Gastrocnemius medialis (tissue), 4 donors: ENCODE measurements at regions not wholly inside any gene's neighbourhood (a gene's known extent, or its start where the extent isn't known, plus 50 kb on each side); places are given as distances from the start of the nearest gene placed in this dataset.

ENCODE experiments used
- ATAC-seq, 2 donors: fragments of 150-250 bp; one replicate each; pipeline ENCODE4 v1.9.1; 2016
- DNase-seq, 2 donors: peaks; one replicate each; pipeline ENCODE4 v3.0.0-alpha.2; 2019
- H3K27ac ChIP-seq, 4 donors: fragments of 200-600 bp; sonication (generic); 1 replicate in 1 of 4; 2 replicates in 3 of 4; pipeline ENCODE4 v1.5.1; 2016 to 2018; ENCODE audit warnings: mild to moderate bottlenecking in 2 of 4, moderate library complexity in 1 of 4
- H3K27me3 ChIP-seq, 3 donors: fragments of 200-600 bp; sonication (generic) in 2 of 3; 1 replicate in 1 of 3; 2 replicates in 2 of 3; pipeline versions ENCODE4 v1.5.1 to v1.6.0; 2016 to 2019; ENCODE audit warnings: mild to moderate bottlenecking in 1 of 3, moderate library complexity in 1 of 3
- H3K36me3 ChIP-seq, 2 donors: fragments of 200-600 bp; sonication (generic) in 1 of 2; one replicate each; pipeline ENCODE4 v1.5.1; 2017 to 2018
- H3K4me1 ChIP-seq, 2 donors: fragments of 200-600 bp; sonication (generic) in 1 of 2; one replicate each; pipeline ENCODE4 v1.5.1; 2016 to 2017; ENCODE audit warnings: mild to moderate bottlenecking in 2 of 2
- H3K4me3 ChIP-seq, 4 donors: fragments of 200-600 bp; sonication (generic) in 3 of 4; 1 replicate in 1 of 4; 2 replicates in 3 of 4; pipeline ENCODE4 v1.5.1; 2016 to 2019; ENCODE audit warnings: mild to moderate bottlenecking in 2 of 4
- H3K9me3 ChIP-seq, 3 donors: fragments of 200-600 bp; sonication (generic) in 2 of 3; 1 replicate in 1 of 3; 2 replicates in 2 of 3; pipeline ENCODE4 v1.5.1; 2016 to 2019
- POLR2A ChIP-seq, 2 donors: fragments of 450-650 bp; IDR thresholded peaks; one replicate each; pipeline ENCODE4 v1.6.1; 2017; ENCODE audit warnings: antibody characterized with exemption in 2 of 2, mild to moderate bottlenecking in 2 of 2, moderate library complexity in 2 of 2
- in situ Hi-C, 4 donors: fragments of 200-750 bp; cut with MboI; loops; one replicate each; pipeline versions ENCODE4 v1.15.0 to v1.8.0; 2017; ENCODE audit warnings: low sequenced_read_pairs in 4 of 4
- intact Hi-C: fragments of 100-400 bp; cut with DNase I; formaldehyde crosslinking; loops from one replicate; pipeline ENCODE4 v1.15.1; 2023; ENCODE audit warnings: low total_unique reads
- TF ChIP-seq, protein P1 (sequence below), 5 experiments: fragments of 450-650 bp in 3 of 5; fragments of 200-600 bp in 2 of 5; sonication (generic) in 2 of 5; IDR thresholded peaks in 4 of 5; conservative IDR thresholded peaks in 1 of 5; 1 replicate in 4 of 5; 2 replicates in 1 of 5; pipeline ENCODE4 v1.5.1; 2016 to 2019; ENCODE audit warnings: antibody characterized with exemption in 5 of 5, mild to moderate bottlenecking in 3 of 5, moderate library complexity in 3 of 5

DNA sequence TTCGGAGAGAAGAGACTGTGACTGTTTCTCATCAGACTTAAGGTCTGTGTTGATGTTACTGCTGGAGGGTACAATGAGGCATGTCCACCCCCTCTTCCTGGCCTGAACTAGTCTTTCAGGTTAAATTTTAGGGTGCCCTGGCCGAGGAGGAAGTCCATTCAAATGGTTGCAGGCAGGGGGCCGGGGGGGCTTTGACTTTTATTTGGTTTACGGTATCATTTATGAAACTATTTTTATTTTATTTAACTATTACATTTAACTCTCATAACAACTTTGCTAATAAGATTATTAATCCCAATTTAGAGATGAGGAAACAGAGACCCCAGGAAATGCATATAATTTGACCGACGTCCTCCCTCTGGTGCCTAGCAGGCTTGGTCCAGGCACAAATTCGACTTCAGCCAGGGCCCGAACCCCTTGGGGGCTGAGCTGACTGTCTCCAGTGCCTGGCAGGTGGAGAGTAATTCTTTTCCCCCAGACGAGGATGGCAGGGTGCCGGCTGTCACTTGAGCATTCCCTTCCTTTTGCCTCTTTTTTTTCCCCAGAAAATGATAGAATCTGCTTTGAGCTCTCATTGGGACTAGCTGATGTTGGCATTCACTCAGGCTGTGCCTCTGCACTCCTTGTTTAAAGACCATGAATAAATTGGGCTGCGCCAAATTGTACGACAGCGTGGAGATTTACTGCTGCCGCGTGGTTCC lies 255.3 kb upstream of the SALL3 start:
- ATAC-seq = no peak
- intact Hi-C loops (no loop called here), in situ Hi-C loops (no loop called here)
- Histone ChIP-seq H3K4me3 (no peak overlapping the region), H3K4me1 (no peaks in the 10 kb centered on the region), H3K36me3 (no peaks in the 10 kb centered on the region), H3K9me3 (no peaks in the 10 kb centered on the region), H3K27me3 (peaks cover 2 to 6% (median 5%) of the 10 kb centered on the region in 3 donors), H3K27ac (no peak overlapping the region)
- TF ChIP-seq POLR2A (IDR thresholded peaks at IDR 0.05) = no peak
- TF ChIP-seq, protein P1, sequence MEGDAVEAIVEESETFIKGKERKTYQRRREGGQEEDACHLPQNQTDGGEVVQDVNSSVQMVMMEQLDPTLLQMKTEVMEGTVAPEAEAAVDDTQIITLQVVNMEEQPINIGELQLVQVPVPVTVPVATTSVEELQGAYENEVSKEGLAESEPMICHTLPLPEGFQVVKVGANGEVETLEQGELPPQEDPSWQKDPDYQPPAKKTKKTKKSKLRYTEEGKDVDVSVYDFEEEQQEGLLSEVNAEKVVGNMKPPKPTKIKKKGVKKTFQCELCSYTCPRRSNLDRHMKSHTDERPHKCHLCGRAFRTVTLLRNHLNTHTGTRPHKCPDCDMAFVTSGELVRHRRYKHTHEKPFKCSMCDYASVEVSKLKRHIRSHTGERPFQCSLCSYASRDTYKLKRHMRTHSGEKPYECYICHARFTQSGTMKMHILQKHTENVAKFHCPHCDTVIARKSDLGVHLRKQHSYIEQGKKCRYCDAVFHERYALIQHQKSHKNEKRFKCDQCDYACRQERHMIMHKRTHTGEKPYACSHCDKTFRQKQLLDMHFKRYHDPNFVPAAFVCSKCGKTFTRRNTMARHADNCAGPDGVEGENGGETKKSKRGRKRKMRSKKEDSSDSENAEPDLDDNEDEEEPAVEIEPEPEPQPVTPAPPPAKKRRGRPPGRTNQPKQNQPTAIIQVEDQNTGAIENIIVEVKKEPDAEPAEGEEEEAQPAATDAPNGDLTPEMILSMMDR (IDR thresholded peaks at IDR 0.05 in 4 of 5, conservative IDR thresholded peaks at IDR 0.05 in 1 of 5) = no peak
- DNase-seq = no peak

DNA sequence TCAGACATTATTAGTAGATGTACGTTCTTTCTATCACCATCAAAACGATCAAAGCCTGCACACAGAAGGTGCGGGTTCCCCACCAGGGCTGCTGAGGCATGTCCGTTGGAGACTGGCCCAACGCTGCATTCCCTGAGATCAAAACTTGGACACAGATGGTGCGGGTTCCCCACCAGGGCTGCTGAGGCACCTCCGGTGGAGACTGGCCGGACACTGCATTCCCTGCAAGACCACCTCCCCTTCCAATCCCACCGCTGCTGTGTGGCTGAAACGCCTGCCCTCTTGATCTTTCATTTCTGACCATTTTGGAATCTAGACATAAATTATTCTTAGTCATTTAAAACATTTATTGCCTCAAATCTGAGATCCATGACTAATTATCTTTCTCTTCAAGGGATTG lies 254.2 kb upstream of the SALL3 start:
- no peaks in the 10 kb centered on the region for H3K36me3 ChIP-seq
- peaks cover 2 to 6% (median 5%) of the 10 kb centered on the region in 3 donors for H3K27me3 ChIP-seq
- no peaks in the 10 kb centered on the region for H3K4me1 ChIP-seq
- ATAC-seq (no peak), DNase-seq (no peak)
- intact Hi-C loops = no loop called here
- TF ChIP-seq, protein P1 (IDR thresholded peaks at IDR 0.05 in 4 of 5, conservative IDR thresholded peaks at IDR 0.05 in 1 of 5) = no peak
- no peak for TF ChIP-seq POLR2A (IDR thresholded peaks at IDR 0.05)
- no peak overlapping the region for H3K27ac ChIP-seq
- H3K4me3 ChIP-seq = no peak overlapping the region
- in situ Hi-C loops = no loop called here
- H3K9me3 ChIP-seq = no peaks in the 10 kb centered on the region

DNA sequence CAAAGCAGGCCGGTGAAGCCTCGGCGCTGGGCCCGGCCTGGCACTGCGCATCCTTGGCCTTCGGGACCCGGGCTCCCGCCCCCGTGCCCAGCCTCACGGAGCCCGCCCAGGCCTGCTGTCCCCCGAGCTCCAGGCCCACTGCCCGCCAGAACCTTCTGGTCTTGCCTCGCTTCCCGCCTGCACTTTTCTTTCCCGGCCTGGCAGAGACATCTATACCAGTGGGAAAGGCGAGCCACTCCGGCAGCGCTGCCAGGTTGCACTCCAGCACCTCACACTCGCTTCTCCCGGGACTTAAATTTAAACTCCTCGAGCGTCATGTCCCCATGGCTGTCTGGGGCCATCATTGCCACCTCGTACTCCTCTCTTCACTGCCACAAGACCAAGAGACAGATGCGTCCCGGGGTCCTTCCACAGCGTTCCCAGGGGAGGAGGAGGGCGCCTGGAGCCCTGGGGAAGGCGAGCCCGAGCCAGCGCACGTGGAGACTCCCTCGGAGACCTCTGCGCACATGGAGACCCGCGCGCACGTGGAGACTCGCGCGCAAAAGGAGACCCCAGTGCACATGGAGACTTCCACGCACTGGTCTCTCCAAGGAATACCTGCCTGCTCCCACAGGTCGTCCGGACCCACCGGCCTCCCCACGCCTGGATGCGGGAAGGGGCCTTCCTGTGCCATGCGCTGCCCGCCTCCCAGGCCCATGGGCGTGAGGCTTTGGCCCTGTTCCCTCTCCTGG lies 253.1 kb upstream of the SALL3 start:
- in situ Hi-C loops = no loop called here

DNA sequence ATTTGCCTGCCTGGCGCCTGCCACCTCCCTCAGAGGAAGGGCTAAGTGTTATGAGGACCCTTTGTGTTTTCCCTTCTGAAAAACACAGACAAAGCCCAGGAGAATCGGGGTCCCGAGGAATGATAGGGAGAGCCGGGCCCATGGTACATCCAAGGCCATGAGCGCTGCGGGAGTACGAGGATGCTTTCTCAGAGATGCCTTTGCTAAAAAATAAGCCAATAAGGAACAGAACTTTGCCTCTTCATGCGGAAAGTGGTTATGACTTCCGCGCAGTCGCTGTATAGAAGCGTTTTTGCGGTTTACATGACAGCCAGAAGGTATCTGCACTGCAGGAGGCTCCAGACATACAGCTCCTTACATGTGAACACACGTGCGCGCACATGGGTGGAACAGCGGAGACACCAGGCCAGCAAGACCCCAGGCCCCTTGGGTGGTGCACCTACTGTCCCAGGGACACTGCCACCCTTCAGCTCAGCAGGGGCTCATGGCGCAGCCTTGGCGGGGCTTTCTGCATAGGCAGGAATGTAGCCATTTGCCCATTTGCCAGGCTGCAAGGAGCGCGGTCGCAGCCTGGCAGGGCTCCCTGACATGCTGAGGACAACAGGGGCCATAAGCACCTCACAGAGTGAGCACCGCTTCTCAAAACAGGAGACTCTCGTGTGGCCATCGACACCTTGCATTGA lies 252.4 kb upstream of the SALL3 start:
- intact Hi-C loops = no loop called here
- peaks cover 0 to 2% (median 2%) of the 10 kb centered on the region in 3 donors for H3K27me3 ChIP-seq
- DNase-seq (no peak), ATAC-seq (no peak)
- H3K4me3 ChIP-seq = no peak overlapping the region
- no peaks in the 10 kb centered on the region for H3K9me3 ChIP-seq
- no peak overlapping the region for H3K27ac ChIP-seq
- no peaks in the 10 kb centered on the region for H3K36me3 ChIP-seq
- no peaks in the 10 kb centered on the region for H3K4me1 ChIP-seq
- in situ Hi-C loops = no loop called here
- TF ChIP-seq, protein P1 (IDR thresholded peaks at IDR 0.05 in 4 of 5, conservative IDR thresholded peaks at IDR 0.05 in 1 of 5) = no peak
- TF ChIP-seq POLR2A (IDR thresholded peaks at IDR 0.05) = no peak

More for the DNA sequence above, 253.1 kb upstream of the SALL3 start:
- Histone ChIP-seq H3K4me1 (no peaks in the 10 kb centered on the region), H3K9me3 (no peaks in the 10 kb centered on the region), H3K27me3 (peaks cover 2 to 5% (median 3%) of the 10 kb centered on the region in 3 donors), H3K4me3 (no peak overlapping the region), H3K27ac (no peak overlapping the region), H3K36me3 (no peaks in the 10 kb centered on the region)
- intact Hi-C loops = no loop called here
- ATAC-seq (no peak), DNase-seq (no peak)
- TF ChIP-seq, protein P1 (IDR thresholded peaks at IDR 0.05 in 4 of 5, conservative IDR thresholded peaks at IDR 0.05 in 1 of 5) = no peak
- no peak for TF ChIP-seq POLR2A (IDR thresholded peaks at IDR 0.05)
